ENCODE measurements at regions not wholly inside any gene's neighbourhood (a gene's known extent, or its start where the extent isn't known, plus 50 kb on each side); places are given as distances from the start of the nearest gene placed in this dataset.

- TF ChIP-seq POLR2AphosphoS5 (IDR thresholded peaks at IDR 0.05; ENCODE audit: low read depth, low read length) (no peak), MXI1 (IDR thresholded peaks at IDR 0.05; ENCODE audit: low read depth, low read length) (no peak), SIN3A (IDR thresholded peaks at IDR 0.05; ENCODE audit: borderline replicate concordance, low read depth, low read length) (no peak)
- TF ChIP-seq, protein P1, sequence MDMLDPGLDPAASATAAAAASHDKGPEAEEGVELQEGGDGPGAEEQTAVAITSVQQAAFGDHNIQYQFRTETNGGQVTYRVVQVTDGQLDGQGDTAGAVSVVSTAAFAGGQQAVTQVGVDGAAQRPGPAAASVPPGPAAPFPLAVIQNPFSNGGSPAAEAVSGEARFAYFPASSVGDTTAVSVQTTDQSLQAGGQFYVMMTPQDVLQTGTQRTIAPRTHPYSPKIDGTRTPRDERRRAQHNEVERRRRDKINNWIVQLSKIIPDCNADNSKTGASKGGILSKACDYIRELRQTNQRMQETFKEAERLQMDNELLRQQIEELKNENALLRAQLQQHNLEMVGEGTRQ (IDR thresholded peaks at IDR 0.05; ENCODE audit: borderline replicate concordance, low read depth, low read length): no peak
Observed at GRCh38 chr1:58156124-58156468, 390.4 kb downstream of the OMA1 start.

Data from SK-N-SH (cell line).